HG03521 (cell line): ENCODE measurements at regions not wholly inside any gene's neighbourhood (a gene's known extent, or its start where the extent isn't known, plus 50 kb on each side); places are given as distances from the start of the nearest gene placed in this dataset.

Experiments used
- ATAC-seq: cut with Tn5 transposase; IDR thresholded peaks from one replicate; pipeline ENCODE4 v1.9.1; 2021; ENCODE audit warnings: mild to moderate bottlenecking, moderate library complexity; ENCODE audit not compliant: unreplicated experiment

DNA sequence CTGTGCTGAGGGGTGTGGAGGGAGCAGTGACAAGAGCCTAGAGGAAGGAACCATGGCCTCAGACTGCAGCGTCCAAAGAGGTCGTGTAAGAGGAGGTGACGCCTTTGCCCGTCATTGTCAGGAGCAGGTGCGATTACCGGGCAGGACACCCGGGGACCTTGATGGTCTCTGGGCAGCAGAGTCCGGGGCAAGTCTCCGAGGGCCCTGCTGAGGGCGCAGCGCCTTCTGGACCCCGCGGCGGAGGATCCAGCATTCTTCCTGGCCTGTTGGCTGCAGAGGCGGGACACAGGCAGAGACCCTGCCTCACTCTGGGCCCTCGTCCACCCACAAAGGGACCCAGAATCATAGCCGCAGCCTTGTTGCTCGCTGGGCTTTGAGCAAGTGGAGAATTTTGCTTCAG, 1168.8 kb downstream of the BRD1 start:
- no peak for ATAC-seq

DNA sequence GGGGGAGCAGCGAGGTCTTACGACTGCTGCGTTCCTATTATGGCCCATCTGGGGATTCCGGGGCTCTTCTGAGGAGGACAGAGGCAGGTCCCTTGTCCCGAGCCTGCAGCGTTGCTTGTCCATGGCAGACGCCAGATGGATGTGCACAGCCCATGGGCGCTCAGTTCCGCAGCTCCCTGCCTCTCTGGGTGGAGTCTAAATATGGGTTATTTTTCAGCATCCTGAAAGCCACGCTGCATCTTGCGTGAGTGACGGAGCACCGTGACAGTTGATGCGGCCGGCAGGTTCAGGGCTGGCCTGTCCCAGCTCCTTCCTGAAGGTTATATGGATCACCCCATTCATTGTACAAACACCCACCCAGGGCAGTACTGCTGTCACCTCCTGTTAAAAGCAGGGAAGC, 1169.4 kb downstream of the BRD1 start:
- ATAC-seq: no peak

DNA sequence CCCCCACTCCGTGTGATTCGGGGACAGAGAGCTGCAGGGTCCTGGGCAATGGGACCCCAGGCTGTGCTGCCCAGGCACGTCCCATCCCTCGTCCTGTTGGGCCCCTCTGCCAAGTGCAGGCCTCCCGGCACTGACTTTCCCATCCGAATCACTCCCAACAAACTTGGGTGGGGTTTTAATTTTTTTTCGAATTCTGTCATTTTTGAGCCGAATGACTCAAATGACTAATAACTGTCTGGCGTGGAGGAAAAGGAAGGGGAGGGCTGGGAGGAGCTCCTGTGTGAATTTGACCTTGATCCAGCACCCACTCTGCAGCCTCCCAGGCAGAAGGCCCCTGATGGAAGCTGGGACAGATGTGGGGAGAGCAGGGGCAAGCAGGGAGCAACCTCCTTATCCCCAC, 1173.2 kb downstream of the BRD1 start:
- ATAC-seq: no peak

DNA sequence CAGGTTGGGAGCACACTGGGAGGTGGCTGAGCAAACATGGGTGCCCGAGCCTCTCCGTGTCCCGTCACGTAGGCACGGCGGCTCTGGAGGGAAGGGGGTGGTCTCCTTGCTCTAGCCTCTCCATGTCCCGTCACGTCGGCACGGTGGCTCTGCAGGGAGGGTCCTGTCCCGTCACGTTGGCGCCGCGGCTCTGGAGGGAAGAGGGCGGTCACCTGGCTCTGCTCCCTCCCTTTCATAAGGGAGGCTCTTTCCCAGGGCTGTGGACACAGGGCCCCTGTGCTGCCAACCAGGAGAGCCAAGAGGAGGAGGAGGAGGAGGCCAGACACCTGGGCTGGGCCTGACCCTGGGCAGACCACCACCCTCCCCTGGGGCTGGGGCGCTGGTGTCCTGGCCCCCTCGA, 1173.7 kb downstream of the BRD1 start:
- ATAC-seq: no peak

DNA sequence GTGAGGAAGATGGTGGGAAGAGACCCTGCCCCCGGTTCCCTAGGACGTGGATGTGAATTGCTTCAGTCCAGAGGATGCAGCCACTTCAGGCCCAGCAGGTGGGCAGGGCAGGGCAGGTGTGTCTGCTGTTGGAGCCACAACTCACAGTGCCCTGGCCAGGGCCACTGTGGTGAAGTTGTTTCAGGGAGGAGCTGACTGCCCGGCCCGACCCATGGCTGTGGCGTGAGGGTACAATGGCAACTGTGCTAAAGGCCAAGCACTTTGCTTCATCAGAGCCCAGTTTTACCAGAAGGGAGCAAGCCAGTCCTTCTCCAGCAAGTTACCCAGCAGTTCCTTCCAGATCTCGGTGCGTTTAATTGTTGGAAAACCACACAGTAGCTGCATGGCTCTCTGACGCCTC, 1174.4 kb downstream of the BRD1 start:
- no peak for ATAC-seq

DNA sequence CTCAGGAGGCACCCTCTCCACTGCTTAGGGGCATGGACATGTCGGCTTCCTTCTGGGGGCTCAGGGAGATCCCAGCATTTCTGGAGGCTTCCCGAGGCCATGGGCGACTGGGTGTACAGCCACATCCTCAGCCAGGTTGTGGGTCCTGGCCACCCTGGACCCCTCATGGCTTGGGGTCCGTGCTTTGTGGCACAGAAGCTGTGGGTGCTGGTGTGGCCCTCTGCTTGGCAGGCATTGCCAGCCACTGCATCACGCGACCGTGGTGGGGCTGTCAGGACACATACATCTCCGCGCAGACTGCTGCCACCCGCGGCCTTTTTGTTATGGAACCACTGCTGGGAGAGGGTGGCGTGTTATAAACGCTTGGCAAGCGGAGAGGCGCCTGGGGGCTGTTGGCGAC, 1174.9 kb downstream of the BRD1 start:
- no peak for ATAC-seq

DNA sequence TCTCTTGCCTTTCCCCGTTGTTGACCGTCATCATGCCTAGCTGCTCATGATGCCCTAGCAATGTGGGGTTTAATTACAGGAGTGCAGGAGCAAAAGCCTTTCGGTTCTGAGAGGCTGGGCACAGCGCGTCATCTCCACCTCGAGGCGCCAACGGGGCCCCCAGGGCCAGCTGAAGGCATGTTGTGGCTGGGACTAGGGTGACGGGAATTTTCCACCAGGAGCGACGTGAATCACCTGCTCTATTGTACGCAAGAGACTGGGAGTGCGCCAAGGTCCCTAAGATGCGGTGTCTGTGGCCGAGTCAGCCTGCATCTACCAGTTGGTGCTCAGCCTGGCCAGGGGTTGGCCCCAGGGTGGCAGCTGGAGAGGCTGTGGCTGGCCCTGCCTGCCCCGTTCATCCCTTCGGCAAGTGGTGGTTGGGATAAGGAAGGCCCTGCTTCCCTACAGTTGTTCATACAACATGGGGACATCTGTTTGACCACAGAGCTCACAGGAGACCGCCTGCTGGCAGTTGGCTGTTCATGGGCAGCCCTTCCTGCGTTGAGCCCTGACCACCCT, 1175.6 kb downstream of the BRD1 start:
- ATAC-seq: no peak

DNA sequence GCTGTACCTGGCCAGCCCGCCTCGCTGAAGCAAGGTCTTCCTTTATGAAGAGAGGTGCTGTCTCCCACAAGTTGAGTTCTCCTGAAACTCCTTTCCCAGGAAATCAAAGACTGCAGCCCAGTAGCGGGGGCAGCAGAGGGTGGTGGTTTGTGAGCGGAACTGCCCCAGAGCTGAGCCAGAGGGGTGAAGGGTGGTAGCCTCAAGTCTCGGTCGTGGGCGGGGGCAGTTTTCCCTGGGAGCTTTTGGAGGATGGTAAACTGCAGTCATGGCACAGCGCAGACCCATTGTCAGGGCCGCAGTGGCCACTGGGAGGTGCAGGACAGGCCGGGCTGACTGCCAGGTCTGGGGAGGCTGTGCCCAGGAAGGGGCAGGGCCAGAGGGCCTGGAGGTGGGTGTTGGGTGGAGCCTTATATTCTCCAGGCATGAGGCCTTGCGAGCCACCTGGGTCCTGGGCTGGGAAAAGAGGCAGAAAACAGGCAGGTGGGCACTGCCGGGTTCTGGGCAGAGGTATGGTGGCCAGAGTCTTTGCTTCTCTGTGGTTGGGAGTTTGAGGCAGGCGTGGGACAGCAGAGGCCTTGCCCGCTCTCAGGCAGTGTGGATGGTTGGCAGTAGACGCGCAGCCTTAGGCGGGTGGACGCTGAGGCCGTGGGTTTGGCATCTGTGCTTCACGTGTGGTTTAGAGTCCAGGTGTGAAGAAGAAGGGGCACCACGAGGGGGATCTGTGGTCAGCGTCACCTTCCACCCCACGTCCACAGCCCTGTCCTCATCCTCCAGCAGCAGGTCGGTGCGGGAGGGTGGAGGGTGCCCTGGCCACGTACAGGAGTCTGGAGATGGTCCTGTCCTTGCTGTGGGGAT, 1176.4 kb downstream of the BRD1 start:
- ATAC-seq: no peak

DNA sequence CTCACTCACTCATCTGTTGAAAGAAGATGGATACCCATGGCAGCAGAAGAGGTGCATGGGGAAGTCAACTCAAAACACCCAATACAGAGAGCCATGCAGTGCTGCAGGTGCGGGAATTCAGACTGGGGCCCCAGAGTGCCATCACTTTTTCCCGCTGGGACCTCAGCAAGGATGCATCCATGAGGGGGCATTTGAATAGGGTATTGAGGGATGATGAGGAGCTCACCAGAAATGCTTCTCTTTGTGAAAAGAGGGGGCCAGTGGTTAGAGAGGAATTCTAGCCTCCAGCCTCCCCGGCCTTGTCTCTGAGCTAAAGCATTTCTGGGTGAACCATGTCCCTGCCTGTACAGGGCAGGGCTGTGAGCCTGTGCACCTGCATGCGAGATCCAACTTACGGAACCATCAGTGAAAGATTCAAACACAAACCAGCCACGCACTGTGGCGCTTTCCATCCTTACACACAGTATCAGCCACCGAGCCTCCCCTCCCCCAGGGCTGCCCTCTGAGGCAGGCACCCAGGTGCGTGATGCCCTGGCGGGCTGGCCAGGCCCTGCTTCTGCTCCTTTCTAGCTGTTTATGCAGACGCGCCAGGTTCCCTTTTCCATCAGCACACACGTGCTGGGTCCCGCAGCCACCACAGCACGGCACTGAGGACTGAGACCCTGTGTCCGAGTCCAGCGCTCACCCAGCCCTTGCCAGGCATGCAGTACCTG, 1177.2 kb downstream of the BRD1 start:
- ATAC-seq: no peak

DNA sequence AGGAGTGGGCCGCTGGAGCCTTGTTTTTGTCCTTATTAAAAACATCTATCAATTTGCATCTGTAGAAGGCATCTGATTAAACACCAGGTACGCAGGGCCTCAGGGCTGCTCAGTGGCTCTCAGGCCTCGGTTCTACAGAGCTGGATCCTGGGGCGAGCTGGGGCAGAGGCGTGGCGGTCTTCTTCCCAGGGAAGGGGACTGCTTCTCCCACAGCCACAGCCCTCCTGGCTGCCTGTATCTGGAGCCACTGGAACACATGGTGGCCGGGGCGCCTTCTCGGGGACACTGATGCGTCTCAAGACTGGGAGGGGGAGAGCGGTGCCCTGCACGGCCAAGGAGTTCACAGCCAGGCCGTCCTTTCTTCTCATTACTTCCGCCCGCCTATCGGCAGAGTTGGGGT, 1178.2 kb downstream of the BRD1 start:
- no peak for ATAC-seq

DNA sequence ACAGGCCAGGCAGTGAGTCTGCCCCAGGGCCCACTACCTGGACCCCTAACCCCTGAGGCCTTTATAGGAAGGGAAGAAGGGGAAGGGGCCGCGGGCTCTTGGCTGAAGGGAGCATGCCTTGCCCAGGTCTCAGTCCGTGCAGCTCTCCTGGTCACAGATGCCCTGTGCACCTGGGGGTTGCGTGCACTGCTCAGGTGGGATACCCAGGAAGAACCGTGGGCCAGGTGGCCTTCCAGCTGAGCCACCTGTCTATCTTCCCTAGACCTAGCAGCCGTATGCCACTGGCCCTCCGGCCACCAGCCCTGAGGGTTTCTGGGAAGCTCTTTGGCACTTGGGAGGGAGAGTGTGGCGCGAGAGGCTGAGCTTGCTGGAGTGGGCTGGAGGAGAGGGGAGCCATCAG, 1178.6 kb downstream of the BRD1 start:
- ATAC-seq: no peak

DNA sequence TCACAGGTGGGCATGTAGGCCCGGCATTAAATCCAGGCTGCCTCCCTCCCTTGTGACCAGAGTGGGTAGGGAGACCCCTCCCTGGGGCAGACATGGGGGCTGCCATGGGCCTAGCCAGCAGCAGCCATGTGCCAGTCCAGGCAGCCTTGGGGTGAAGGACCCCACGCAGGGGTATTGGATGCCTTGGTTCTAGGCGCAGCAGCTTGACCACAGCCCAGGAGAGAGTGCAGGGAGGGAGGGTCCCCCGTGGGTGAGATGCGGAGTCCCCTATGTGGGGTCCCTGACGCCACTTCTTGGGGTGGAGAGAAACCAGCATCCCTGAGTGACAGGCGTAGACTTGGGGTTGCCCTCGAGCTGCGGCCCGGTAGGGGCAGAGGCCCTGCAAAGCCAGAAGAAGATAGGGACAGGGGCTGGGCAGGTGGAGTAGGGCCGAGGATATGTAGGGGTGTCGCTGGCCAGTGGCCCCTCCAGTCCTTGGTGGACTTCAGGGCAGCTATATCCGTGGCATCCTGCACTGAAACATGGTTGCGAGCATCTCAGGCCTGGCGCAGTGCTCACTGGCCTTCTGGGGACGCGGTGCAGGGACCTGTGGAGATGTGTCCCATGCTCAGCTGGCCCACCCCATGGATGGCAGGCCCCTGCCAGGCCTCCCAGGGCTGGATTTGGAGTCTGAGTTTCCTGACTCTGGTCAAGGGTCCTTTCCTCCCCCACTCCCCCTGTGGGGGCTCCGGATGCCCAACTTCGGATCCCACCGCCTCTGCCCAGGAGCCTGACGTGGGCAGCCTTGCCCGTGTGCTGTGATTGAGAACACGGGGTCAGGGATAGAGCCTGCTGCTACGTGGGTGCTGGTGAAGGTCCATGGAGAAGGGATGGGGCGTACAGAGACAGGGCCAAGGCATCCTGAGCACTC, 1179.8 kb downstream of the BRD1 start:
- ATAC-seq: no peak

DNA sequence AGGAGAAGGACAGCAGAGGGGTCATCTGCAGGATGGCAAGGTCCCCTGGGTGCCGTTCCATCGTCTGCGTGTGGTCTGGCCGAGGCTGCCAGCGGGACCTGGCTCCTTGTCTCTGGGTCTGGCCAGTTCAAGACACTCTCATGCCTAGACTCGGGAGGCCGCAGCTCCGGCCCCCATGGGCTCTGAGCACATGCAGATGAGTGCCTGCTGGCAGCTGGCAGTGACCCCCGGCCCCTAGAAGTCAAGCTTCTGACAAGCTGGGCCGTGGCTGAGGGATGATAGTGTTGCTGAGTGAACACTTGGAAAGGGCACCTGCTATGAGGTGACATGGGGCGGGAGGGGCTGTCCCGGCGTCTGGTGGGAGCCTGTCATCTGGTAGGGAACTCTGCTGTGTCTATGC, 1180.6 kb downstream of the BRD1 start:
- no peak for ATAC-seq

DNA sequence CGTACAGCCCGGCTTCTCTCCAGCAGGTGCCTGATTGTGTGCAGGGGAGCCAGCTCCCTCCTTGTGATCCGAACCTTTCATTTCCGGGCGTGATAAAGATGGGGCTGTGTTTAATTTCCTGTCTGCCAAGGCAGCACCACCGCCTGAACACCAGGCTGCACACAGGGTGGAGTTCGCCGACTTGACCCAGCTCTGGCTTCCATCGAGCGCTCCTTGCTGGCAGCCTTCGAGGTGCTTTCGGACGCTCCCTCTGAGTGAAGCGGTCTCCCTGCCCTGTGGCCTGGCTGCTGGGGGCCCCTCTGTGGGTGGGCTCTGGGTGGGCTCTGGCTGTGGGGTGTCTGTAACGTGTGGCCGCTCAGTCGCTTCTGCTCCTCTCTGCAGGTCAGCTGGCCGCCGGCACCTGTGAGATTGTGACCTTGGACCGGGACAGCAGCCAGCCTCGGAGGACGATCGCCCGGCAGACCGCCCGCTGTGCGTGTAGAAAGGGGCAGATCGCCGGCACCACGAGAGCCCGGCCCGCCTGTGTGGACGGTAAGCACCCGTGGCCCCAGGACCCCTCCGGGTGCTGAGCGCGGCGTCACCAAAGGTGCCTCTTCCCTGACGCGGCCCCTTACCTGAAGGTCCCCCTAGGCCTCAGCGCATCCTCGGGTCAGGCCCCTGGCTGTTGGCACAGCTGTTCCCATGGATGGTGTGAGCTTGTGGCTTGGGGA, 1181.3 kb downstream of the BRD1 start:
- no peak for ATAC-seq

DNA sequence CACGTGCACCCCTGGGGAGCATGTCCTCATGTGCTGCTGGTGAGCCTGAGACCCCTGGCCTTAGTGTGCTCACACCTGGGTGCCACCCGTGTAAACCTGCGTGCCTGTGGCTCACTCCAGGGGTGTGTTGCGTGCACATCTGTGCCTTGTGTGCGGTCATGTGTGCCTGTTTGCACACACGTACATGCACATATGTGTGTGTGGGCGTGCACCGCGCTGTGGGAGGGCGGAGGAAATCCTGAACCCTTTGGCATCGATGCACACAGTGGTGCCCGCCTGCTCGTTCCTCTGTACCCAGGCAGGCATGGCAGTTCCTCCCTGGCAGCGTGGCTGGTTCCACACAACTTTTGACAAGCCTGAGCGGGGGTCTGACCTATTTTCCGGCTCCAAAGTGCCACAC, 1181.9 kb downstream of the BRD1 start:
- no peak for ATAC-seq

DNA sequence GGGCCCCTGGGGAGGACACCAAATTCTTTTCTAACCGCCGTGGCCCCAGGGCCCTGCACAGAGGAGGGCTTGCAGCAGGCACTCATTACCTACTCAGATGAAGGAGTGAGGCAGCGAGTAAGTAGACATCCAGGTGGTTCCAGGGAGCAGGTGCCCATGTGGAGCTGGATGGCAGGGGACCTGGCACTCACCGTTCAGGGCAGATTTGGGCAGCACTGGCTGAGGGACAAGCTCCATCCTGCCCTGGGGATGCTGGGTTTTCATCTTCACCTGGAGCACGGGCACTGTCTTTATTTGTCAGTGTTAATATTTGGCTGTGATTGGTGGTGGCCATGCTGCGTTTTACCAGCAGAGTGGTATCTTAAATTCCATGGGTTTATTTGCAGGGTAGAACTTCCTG, 1182.7 kb downstream of the BRD1 start:
- ATAC-seq: no peak

DNA sequence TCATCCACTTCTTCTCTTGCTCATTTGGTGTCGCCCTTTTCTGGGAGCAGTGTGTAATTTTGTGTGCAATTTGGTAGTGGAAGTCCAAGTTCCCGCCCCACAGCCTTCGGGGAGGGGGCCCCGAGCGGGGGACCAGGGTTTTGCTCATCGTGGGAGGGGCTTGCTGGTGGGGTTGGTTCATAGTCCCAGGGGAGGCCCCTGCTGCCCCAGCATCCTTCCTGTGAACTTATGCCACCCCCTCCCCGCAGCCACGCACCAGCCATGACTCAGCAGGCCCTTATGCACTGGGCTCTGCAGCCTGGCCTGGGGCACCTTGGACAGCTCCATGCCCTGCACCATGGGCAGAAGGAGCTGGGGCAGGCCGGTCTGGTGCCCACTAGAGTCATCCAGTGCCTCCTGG, 1183.6 kb downstream of the BRD1 start:
- ATAC-seq: no peak

DNA sequence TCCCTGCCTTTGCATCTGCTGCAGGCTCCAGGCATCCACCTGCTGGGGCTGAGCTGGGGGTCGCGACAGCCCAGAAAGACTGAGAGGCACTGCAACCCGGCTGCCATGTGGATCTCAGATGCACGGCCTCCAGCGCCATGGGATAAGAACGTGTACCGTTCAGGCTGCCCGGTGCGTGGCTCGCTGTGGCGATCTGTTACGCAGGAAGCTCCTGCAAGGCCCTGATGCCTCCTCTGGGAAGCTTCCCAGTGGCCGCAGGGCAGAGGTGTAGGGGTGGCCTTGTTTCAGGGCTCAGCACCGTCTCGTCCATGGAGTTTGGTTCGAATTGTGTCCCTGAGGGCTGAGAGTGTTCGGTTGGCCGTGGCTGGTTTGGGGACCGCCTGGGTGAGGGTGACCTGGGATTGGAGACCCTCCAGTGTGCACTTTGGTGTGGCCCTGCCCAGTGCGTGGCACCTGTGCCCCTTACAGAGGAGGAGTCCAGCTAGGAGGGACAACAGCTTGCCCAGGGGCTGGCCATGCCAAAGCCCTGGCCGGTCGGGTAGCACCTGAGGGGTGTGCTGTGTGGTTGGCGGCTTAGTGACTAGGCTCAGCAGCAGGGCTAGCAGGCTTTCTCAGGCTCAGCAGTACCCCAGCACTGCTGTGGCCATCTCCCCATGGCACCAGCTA, 1184.5 kb downstream of the BRD1 start:
- ATAC-seq: no peak

DNA sequence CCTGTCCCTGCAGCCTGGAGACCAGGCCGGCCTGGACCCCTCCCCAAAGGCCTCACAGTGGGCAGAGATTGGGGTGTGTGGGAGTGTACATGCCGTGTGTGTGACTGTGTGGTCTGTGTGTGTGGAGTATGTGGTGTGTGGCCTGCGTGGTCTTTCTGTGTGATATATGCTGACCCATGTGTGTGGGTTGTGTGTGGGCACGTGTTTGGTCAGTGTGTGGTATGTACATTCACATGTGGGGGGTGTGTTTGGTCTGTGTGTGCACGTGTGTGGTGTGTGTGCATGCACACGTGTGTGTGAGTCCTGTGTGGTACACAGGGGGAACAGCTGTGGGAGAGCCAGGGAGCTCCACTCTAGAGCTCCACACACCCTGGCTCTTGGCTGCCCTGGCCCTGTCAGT, 1185.1 kb downstream of the BRD1 start:
- ATAC-seq: no peak

DNA sequence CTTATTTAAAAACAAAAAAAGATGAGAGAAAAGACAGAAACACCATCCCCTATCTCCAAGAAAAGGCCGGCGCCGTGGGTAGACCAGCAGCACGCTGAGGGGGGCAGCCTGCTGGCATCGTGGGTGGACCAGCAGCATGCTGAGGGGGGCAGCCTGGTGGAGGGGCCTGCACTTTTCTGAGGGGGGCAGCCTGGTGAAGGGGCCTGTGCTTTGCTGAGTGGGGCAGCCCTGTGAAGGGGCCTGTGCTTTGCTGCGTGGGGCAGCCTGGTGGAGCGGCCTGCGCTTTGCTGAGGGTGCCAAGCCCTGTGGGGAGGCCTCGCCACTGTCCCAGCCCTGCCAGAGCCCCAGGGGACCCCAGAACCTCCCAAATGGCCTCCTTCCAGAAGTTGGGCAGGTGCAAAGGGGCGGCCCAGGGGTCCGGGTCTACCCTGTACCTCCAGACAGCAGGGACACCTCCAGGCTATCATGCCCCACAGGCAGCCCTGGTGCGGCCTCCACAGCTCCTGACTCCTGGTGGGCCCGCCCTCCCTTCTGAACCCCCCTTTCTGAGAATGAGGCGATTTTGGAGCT, 1185.7 kb downstream of the BRD1 start:
- no peak for ATAC-seq
